Astrocyte of the cerebellum (primary cell): ENCODE measurements at regions not wholly inside any gene's neighbourhood (a gene's known extent, or its start where the extent isn't known, plus 50 kb on each side); places are given as distances from the start of the nearest gene placed in this dataset.

Experiments used
- DNase-seq: peaks from one replicate; pipeline ENCODE4 v3.0.0-alpha.2; 2011; ENCODE audit warnings: low read depth
- H3K4me3 ChIP-seq: 2 replicates; pipeline ENCODE4 v1.5.1; 2011; ENCODE audit warnings: mild to moderate bottlenecking, low read depth, low read length, moderate library complexity
- in situ Hi-C: cut with HindIII; loops from 2 replicates; pipeline ENCODE4 v1.10.0; 2017; ENCODE audit warnings: low sequenced_read_pairs
- TF ChIP-seq, protein P1 (sequence below): IDR thresholded peaks from 2 replicates; pipeline ENCODE4 v1.5.1; 2012; ENCODE audit warnings: low read length, low read depth, moderate library complexity, mild to moderate bottlenecking; ENCODE audit errors: missing control alignments

DNA sequence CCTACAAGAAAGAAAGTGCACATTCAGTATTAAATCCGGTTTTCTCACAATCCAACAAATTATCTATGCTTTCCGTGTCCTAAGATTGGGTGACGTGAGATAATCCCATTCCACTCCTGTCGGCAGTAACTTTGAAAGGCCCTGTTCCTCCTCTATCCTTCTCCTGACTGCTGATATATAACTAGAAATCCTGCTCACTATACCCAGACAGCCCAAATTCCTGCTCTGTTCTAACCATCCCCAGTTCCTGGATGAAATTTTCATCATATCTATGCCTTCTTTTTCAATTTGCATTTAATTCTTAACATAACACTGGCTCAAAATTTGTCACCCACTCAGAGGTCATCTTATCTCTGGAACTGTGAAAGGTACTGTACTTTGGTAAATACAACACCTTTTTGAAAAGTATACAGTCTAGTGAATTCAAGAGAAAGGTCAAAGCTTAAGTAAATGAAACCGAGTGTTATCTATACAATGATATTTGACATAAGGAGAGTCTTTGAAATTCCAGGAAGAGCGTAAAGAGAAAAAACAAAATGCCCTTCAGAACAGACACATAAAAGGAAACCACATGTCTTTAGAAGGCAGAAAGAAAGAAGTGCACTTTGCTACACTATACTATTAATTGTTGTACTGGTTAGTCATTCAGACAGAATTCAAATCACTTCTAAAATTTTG lies 200.5 kb upstream of the NEGR1 start:
- in situ Hi-C loops, result no loop called here
- H3K4me3 ChIP-seq, result no peak overlapping the region
- DNase-seq, result no peak
- TF ChIP-seq, protein P1, sequence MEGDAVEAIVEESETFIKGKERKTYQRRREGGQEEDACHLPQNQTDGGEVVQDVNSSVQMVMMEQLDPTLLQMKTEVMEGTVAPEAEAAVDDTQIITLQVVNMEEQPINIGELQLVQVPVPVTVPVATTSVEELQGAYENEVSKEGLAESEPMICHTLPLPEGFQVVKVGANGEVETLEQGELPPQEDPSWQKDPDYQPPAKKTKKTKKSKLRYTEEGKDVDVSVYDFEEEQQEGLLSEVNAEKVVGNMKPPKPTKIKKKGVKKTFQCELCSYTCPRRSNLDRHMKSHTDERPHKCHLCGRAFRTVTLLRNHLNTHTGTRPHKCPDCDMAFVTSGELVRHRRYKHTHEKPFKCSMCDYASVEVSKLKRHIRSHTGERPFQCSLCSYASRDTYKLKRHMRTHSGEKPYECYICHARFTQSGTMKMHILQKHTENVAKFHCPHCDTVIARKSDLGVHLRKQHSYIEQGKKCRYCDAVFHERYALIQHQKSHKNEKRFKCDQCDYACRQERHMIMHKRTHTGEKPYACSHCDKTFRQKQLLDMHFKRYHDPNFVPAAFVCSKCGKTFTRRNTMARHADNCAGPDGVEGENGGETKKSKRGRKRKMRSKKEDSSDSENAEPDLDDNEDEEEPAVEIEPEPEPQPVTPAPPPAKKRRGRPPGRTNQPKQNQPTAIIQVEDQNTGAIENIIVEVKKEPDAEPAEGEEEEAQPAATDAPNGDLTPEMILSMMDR, result no peak

DNA sequence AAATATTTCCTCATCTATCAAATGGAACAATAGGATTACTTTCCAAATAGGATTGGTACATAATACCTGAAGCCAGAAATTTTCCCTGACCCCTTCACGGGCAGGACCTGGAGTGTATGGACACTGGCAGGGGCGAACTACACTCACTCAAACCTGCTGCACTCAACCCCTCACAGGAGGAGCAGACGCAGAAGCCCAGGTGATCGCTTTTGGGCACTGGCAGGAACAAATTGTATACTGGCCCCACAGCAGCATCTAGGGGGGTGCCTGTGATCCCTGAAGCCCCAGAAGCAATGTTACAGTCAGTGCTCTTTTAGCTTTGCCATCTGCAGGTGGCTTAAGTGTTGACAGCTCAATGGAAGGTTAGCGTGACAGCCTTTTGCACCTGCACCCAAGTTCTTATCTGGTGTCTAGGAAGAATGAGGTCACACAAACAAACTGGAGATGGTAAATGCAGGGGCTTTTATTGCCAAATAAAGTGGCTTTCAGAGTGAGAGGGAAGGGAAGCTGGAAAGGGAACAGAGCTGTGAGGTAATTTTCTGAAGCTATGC lies 199.2 kb upstream of the NEGR1 start:
- DNase-seq, result no peak
- in situ Hi-C loops, result no loop called here
- no peak overlapping the region for H3K4me3 ChIP-seq
- TF ChIP-seq, protein P1, result no peak

DNA sequence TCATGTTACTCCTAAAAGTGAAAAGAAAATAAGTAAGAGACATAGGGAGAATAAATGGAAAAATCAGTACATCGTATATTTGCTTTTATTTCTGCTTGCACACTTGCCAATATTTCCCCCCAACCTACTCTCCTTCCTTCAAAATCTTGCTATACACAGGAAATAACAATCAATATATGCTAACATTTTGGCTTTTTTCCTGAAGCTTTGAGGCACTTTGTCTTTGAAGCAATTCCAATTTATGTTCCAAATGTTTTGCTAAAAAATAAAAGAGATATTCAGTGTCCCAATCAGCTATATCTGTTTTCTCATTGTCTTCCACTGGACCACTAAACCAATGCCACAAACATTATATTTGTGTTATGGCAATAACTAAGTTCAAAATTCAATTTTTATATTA lies 184.0 kb upstream of the NEGR1 start:
- in situ Hi-C loops, result no loop called here
- DNase-seq, result no peak
- TF ChIP-seq, protein P1, result no peak
- H3K4me3 ChIP-seq, result no peak overlapping the region

DNA sequence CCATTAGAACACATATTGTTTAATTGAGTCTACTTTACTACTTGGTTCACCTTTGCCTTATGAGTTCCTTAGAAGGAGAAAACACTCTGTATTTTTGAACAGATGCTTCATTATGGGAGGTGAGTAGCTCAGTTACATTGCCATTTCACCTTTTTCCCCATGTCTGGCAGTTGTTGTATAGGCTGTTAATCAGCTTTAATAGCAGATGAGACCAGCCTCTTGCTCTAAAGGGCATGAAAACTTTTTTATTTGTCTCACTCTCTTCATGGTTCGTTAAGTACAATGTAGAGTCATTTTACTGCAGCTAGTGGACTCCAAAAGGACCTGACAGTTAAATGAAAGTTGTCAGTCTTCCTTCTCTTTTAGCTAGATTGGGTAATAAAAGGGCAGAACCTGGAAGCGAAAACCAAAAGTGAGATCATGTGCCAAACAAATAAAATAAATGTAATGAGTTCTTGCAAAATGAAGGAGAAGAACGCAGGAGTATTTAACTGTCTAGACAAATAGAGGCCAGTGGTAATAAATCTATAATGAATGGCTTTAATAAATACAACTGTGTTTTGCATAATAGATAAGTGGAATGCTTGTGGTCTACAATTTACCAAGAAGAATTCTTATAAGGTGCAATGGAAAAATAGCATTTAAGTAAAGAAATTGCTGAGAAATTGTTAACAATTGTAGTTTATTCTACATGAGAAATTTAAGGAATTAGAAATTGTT lies 180.0 kb upstream of the NEGR1 start:
- TF ChIP-seq, protein P1, result no peak
- in situ Hi-C loops, result no loop called here
- H3K4me3 ChIP-seq, result no peak overlapping the region
- DNase-seq, result no peak

DNA sequence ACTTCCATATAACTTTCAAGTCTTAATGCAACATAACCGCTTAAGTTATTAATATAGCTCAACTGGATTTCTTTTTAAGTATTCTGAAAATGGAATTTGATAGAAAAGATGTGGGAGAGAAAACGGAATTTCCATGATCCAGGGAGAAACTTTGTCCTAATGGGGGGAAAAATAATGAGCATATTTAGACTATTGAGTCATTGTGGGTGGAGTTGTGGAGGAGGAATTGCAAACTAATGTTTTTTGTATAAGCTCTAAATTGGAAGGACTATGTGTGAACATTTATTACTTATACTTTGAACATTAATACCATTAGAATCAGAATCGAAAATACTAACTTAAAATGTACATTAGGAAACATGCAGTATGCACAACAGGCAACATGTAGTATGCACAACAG lies 159.9 kb upstream of the NEGR1 start:
- TF ChIP-seq, protein P1, result no peak
- no peak for DNase-seq
- no peak overlapping the region for H3K4me3 ChIP-seq
- in situ Hi-C loops, result no loop called here

DNA sequence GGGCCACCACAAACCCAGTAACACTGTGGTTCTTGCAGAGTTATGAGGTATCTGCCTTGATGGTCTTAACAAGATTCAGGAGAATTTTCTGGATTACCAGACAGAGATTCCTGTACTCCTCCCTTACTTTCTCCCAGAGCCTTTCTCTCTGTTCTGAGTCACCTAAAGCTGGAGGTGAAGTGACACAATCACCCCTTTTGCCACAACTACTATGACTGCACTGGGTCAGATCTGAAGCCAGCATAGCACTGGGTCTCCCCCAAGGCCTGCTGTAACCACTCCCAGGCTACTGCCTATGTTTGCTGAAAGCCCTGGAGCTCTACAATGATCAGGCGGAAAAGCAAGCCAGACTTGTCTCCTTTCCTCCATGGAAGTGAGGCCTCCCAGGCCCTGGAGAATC lies 156.7 kb upstream of the NEGR1 start:
- TF ChIP-seq, protein P1, result no peak
- no peak for DNase-seq
- in situ Hi-C loops, result no loop called here
- no peak overlapping the region for H3K4me3 ChIP-seq
